ENCODE measurements at regions not wholly inside any gene's neighbourhood (a gene's known extent, or its start where the extent isn't known, plus 50 kb on each side); places are given as distances from the start of the nearest gene placed in this dataset.

DNA sequence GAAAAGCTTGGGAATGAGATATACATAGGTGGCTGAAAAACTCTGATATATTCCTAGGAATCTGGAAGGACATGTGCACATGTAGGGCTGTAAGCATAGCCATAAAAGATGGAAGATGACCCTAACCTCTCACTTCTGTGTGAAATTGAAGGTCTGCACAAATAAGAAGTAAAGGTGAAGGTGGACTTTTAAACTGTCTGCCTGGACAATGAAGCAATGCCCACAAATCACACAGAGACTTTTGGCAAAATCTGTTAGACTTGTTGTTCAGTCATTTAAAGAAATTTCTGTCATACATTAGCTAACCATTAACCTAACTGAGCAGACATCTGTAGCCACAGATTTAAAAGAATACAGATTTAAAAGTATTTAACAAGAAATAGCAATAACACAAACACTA, 65.3 kb upstream of the CCDC178 start:
- ATAC-seq (no peak), FAIRE-seq (no peak), DNase-seq (ENCODE audit: low read depth in 1 of 2, low spot score in 1 of 2) (no peak)
- Histone ChIP-seq H3K4me1 (no peaks in the 10 kb centered on the region), H3K9me3 (no peaks in the 10 kb centered on the region), H3K4me3 (no peak overlapping the region), H3K27ac (no peak overlapping the region), H3K4me2 (no peak overlapping the region)
- ChIA-PET POLR2A (no interaction called here), CTCF (no interaction called here)
- TF ChIP-seq ZFP36 (IDR thresholded peaks at IDR 0.05; ENCODE audit: borderline replicate concordance, partially characterized antibody) (no peak), TFCP2L1 (CRISPR knock-in tag; IDR thresholded peaks at IDR 0.05) (no peak), ESRRA (IDR thresholded peaks at IDR 0.05; ENCODE audit: borderline replicate concordance, low read length) (no peak), BHLHE40 (IDR thresholded peaks at IDR 0.05; ENCODE audit: low read depth, low read length) (no peak), FOSL2 (IDR thresholded peaks at IDR 0.05) (no peak), FOSL2 (CRISPR knock-in tag; IDR thresholded peaks at IDR 0.05) (no peak), RNF2 (IDR thresholded peaks at IDR 0.05; ENCODE audit: borderline replicate concordance, low read depth) (no peak), CHD2 (IDR thresholded peaks at IDR 0.05; ENCODE audit: low read length, partially characterized antibody) (no peak), EHF (CRISPR knock-in tag; IDR thresholded peaks at IDR 0.05) (no peak), RCOR1 (IDR thresholded peaks at IDR 0.05; ENCODE audit: low read depth, low read length) (no peak), POLR2AphosphoS2 (conservative IDR thresholded peaks at IDR 0.05; ENCODE audit: low read length) (no peak), ATOH8 (CRISPR knock-in tag; IDR thresholded peaks at IDR 0.05; ENCODE audit: low read depth) (no peak), HOXA7 (CRISPR knock-in tag; IDR thresholded peaks at IDR 0.05) (no peak)

DNA sequence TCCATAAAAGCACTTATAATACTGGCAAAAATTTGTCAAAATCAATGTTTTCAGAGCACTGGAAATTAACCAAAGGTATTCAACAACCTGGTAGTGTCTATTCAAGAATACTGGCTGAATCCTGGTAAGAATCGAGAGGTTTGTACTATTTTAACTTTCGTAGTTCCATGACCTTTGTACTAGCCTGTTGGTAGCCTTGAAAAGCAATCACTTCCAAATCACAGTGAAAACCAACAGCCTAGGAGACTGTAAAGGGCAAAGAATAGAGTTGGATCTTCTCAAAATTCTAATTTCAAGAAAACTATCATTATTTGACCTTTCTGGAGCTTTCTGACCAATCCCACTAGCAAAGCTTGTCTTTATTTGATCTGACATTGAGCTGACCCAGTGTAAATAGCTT, 64.8 kb upstream of the CCDC178 start:
- Histone ChIP-seq H3K4me2 (no peak overlapping the region), H3K27ac (no peak overlapping the region), H3K4me1 (no peaks in the 10 kb centered on the region), H3K4me3 (no peak overlapping the region), H3K9me3 (no peaks in the 10 kb centered on the region)
- FAIRE-seq: no peak
- DNase-seq (ENCODE audit: low read depth in 1 of 2, low spot score in 1 of 2): no peak
- ChIA-PET POLR2A (no interaction called here), CTCF (no interaction called here)
- WGBS (ENCODE audit: missing lambda C conversion rate): 6% methylated on average over 2 of the region's 2 CpGs
- ATAC-seq: no peak
- TF ChIP-seq EP300 (IDR thresholded peaks at IDR 0.05) (no peak), MYC (IDR thresholded peaks at IDR 0.05; ENCODE audit: borderline replicate concordance, low read length) (no peak), REST (IDR thresholded peaks at IDR 0.05) (no peak), HOXA7 (CRISPR knock-in tag; IDR thresholded peaks at IDR 0.05) (no peak), FOXS1 (CRISPR knock-in tag; IDR thresholded peaks at IDR 0.05) (no peak), ELK1 (IDR thresholded peaks at IDR 0.05; ENCODE audit: low read depth, low read length) (no peak), NR3C1 (IDR thresholded peaks at IDR 0.05) (no peak), HOXB13 (CRISPR knock-in tag; IDR thresholded peaks at IDR 0.05; ENCODE audit: low read depth) (no peak), ZC3H11A (IDR thresholded peaks at IDR 0.05) (no peak), FOSL2 (IDR thresholded peaks at IDR 0.05) (no peak), FOSL2 (CRISPR knock-in tag; IDR thresholded peaks at IDR 0.05) (no peak), RFX5 (IDR thresholded peaks at IDR 0.05) (no peak), CEBPB (IDR thresholded peaks at IDR 0.05) (no peak), RAD21 (conservative IDR thresholded peaks at IDR 0.05 in 1 of 2, IDR thresholded peaks at IDR 0.05 in 1 of 2) (no peak), ZFP36 (IDR thresholded peaks at IDR 0.05; ENCODE audit: borderline replicate concordance, partially characterized antibody) (no peak), BHLHE40 (IDR thresholded peaks at IDR 0.05; ENCODE audit: low read depth, low read length) (no peak), RARB (CRISPR knock-in tag; IDR thresholded peaks at IDR 0.05) (no peak), SMC3 (IDR thresholded peaks at IDR 0.05) (no peak), MAFK (IDR thresholded peaks at IDR 0.05; ENCODE audit: partially characterized antibody) (no peak)
